HG02610 (cell line): ENCODE measurements at regions not wholly inside any gene's neighbourhood (a gene's known extent, or its start where the extent isn't known, plus 50 kb on each side); places are given as distances from the start of the nearest gene placed in this dataset.
"Not testable (repeated sequence)": the region's sequence is repeated elsewhere in the genome, so short reads cannot be mapped to it uniquely, and the experiment has no call there.

ENCODE experiments used
- ATAC-seq: cut with Tn5 transposase; IDR thresholded peaks from one replicate; pipeline ENCODE4 v1.9.1; 2021; ENCODE audit warnings: mild to moderate bottlenecking, moderate library complexity; ENCODE audit not compliant: unreplicated experiment

- ATAC-seq: no peak
Observed at GRCh38 chr9:89670801-89671434, 66.1 kb downstream of the GADD45G start.

- no peak for ATAC-seq
Observed at GRCh38 chr9:89674667-89675057, 69.8 kb downstream of the GADD45G start.

- no peak for ATAC-seq
Observed at GRCh38 chr9:89675058-89675742, 70.4 kb downstream of the GADD45G start.

- ATAC-seq: no peak
Observed at GRCh38 chr9:89676281-89676680, 71.5 kb downstream of the GADD45G start.

DNA sequence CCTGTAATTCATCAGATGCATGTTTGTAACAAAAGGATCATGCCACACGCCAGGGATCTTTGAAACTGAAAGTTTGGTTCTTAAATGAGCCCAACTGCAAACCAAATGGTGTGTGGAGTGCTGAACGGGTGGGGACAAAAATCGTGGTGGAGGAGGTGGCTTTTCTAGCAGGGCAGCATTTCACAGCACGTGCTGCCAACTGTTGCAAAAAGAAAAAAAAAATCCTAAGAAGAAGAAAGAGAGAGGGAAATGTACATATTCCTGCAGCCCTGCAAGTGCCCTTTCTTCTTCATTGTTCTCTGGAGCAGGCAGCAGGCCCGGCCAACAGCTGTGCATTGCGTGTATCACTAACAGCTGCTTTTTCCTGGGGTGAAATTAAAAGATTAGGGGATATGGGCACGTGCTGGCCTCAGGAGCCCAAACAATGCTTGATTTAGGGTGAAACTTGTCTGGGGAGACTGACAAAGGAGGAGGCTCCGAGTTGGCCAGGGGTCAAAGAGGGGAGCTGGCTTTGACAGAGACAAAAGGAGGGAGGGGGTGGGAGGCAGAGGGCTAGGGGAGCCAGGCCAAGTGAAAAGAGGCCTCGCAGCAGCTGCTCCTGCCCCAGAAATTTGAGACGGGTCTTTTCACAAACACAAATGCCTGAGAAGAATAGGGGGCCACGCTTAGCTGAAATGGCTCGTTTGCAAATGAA is 73.0 kb downstream of the GADD45G start:
- no peak for ATAC-seq

GRCh38 chr9:89678396-89679015 is 73.7 kb downstream of the GADD45G start:
- ATAC-seq: no peak

- ATAC-seq: no peak
Observed at GRCh38 chr9:89679016-89679415, 74.2 kb downstream of the GADD45G start.

GRCh38 chr9:89679581-89679980 is 74.8 kb downstream of the GADD45G start:
- ATAC-seq: no peak

DNA sequence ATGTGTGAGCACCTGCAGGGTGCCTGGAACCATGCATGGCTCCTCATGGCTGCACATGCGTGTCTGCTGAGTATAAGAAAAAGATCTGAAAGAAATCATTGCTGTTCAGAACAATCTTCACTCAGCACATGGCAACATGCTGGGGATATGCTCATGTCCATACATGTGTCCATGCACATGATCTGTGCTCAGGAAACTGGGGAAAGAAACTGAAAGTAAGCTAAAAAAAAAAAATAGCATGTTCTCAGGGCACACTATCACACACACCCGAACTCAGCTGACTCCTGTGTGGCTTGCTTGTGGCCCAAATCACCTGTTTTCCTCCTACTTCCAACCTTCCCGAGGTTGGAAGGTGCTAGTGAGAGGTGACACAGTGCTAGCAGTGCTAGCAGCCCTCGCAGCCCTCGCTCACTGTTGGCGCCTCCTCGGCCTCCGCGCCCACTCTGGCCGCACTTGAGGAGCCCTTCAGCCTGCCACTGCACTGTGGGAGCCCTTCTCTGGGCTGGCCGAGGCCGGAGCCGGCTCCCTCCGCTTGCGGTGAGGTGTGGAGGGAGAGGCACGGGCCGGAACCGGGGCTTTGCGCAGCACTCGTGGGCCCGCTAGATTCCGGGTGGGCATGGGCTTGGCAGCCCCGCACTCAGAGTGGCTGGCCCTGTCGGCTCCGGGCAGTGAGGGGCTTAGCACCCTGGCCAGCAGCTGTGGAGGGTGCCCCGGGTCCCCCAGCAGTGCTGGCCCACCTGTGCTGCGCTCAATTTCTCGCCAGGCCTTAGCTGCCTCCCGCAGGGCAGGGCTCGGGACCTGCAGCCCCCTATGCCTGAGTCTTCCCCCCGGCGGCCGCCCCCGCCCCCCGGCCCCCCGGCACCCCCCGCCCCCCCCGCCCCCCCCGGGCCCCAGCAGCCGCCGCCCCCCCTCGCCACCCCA is 76.0 kb downstream of the GADD45G start:
- ATAC-seq: no peak

DNA sequence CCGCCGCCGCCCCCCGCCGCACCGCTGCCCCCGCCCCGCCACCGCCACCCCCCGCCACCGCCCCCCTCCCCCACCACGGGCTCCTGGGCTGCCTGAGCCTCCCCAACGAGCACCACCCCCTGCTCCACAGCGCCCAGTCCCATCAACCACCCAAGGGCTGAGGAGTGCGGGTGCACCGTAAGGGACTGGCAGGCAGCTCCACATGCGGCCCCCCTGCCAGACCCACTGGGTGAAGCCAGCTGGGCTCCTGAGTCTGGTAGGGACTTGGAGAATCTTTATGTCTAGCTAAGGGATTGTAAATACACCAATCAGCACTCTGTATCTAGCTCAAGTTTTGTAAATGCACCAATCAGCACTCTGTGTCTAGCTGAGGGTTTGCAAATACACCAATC is 76.7 kb downstream of the GADD45G start:
- not testable (repeated sequence) for ATAC-seq

DNA sequence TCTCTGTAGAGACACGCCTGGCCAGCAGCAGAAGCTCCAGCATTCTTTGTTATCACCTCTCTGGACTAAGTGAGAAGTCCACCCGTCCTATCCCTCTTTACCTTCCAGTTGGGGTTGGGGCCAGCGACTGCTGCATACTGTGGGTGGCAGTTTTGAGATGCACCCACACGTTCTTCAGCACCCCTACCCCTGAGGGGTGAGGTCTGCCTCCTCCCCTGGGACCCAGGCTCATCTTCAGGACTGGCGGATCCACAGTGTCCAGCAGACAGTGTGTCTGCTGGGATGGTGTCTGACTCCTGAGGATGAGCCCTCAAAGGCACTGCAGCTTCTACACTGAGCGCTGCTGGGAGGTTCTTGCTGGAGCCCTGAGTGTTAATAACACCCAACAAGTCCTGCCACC is 78.8 kb downstream of the GADD45G start:
- ATAC-seq: no peak

- no peak for ATAC-seq
Observed at GRCh38 chr9:89684218-89684617, 79.4 kb downstream of the GADD45G start.

- no peak for ATAC-seq
Observed at GRCh38 chr9:89684912-89685636, 80.3 kb downstream of the GADD45G start.

GRCh38 chr9:89685698-89686097 is 80.9 kb downstream of the GADD45G start:
- no peak for ATAC-seq

GRCh38 chr9:89686126-89686525 is 81.3 kb downstream of the GADD45G start:
- ATAC-seq: no peak

- no peak for ATAC-seq
Observed at GRCh38 chr9:89686621-89687020, 81.8 kb downstream of the GADD45G start.

DNA sequence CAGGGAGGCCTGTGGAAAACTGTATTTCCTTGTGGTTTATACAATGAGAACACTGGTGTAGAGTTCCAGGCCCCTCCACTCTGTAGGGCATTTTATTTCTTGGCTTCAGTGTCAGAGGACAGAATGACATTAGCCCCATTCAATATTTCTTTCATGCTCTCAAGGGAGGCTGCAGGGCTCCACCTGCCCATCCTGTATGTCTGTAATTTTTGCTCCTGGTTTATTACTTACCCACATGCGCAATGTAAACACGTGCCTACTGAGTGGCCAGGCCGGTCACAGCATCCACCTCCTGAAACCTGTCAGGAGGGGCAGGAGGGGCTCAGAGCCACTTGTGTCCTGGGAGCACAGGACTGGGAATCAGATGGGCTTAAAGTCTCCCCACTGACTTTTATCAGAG is 82.4 kb downstream of the GADD45G start:
- no peak for ATAC-seq

DNA sequence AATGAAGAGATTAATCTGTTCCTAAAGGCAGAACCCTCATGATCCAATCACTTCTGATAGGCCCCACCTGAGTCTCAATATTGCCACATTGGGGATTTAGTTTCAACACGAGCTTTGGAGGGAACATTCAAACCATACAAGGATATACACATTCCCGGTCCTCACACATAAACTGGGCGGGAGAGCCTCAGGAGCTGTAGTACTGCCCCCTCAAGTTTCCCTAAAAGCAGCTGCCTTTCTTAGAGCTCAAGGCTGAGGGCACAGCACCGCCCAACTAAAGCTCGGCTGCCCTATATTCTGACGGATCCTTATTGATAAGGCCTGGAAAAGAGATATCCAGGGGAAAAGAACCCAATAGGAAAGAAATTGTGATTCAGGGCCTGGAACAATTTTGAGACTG is 83.0 kb downstream of the GADD45G start:
- no peak for ATAC-seq

GRCh38 chr9:89689321-89689720 is 84.5 kb downstream of the GADD45G start:
- ATAC-seq: not testable (repeated sequence)

GRCh38 chr9:89690334-89690912 is 85.6 kb downstream of the GADD45G start:
- ATAC-seq: peak; percentile 94
